Chondrocyte (in vitro differentiated cells): ENCODE measurements at regions not wholly inside any gene's neighbourhood (a gene's known extent, or its start where the extent isn't known, plus 50 kb on each side); places are given as distances from the start of the nearest gene placed in this dataset.

Experiments
- DNase-seq: peaks from one replicate; pipeline ENCODE4 v3.0.0; 2021; ENCODE audit warnings: mixed read lengths, low spot score
- H3K27ac Mint-ChIP-seq: one replicate; pipeline ENCODE4 v1.8.0; 2021; ENCODE audit warnings: mild to moderate bottlenecking, moderate library complexity, mixed read lengths; ENCODE audit not compliant: unreplicated experiment
- H3K27me3 Mint-ChIP-seq: 2 replicates; pipeline ENCODE4 v1.8.0; 2021; ENCODE audit warnings: low read depth, mixed read lengths
- H3K36me3 Mint-ChIP-seq: 2 replicates; pipeline ENCODE4 v1.8.0; 2021; ENCODE audit warnings: low read depth, mixed read lengths
- H3K4me1 Mint-ChIP-seq: 2 replicates; pipeline ENCODE4 v1.8.0; 2021; ENCODE audit warnings: low read depth, mild to moderate bottlenecking, mixed read lengths
- H3K4me3 Mint-ChIP-seq: one replicate; pipeline ENCODE4 v1.8.0; 2021; ENCODE audit warnings: mild to moderate bottlenecking, moderate library complexity, mixed read lengths; ENCODE audit not compliant: unreplicated experiment
- H3K9me3 Mint-ChIP-seq: 2 replicates; pipeline ENCODE4 v1.8.0; 2021; ENCODE audit warnings: low read depth, mixed read lengths
- CTCF ChIP-seq: fragments of 200-600 bp; sonication (generic); IDR thresholded peaks from 2 replicates; pipeline ENCODE4 v1.5.0; 2021; ENCODE audit warnings: antibody characterized with exemption, mild to moderate bottlenecking, moderate library complexity

- peaks cover 2% of the 10 kb centered on the region for H3K27me3 Mint-ChIP-seq
- peaks cover 38% of the 10 kb centered on the region for H3K4me1 Mint-ChIP-seq
- no peaks in the 10 kb centered on the region for H3K9me3 Mint-ChIP-seq
- H3K36me3 Mint-ChIP-seq, result peaks cover 1% of the 10 kb centered on the region
- DNase-seq, result no peak
- no peak overlapping the region for H3K27ac Mint-ChIP-seq
- no peak for TF ChIP-seq CTCF
- no peak overlapping the region for H3K4me3 Mint-ChIP-seq
These were observed 1480.8 kb downstream of the TECRL start for GRCh38 chr4:62928483-62928882.

- no peak overlapping the region for H3K27ac Mint-ChIP-seq
- H3K36me3 Mint-ChIP-seq, result peaks cover 1% of the 10 kb centered on the region
- H3K27me3 Mint-ChIP-seq, result peaks cover 2% of the 10 kb centered on the region
- H3K4me3 Mint-ChIP-seq, result no peak overlapping the region
- TF ChIP-seq CTCF, result no peak
- peaks cover 31% of the 10 kb centered on the region for H3K4me1 Mint-ChIP-seq
- no peaks in the 10 kb centered on the region for H3K9me3 Mint-ChIP-seq
- no peak for DNase-seq
These were observed 1481.7 kb downstream of the TECRL start for GRCh38 chr4:62927574-62927973.

GRCh38 chr4:62923783-62924182 is 1485.5 kb downstream of the TECRL start:
- H3K27me3 Mint-ChIP-seq, result peaks cover 2% of the 10 kb centered on the region
- H3K36me3 Mint-ChIP-seq, result peaks cover 1% of the 10 kb centered on the region
- no peaks in the 10 kb centered on the region for H3K9me3 Mint-ChIP-seq
- DNase-seq, result no peak
- TF ChIP-seq CTCF, result no peak
- no peak overlapping the region for H3K4me3 Mint-ChIP-seq
- H3K27ac Mint-ChIP-seq, result no peak overlapping the region
- peaks cover 9% of the 10 kb centered on the region for H3K4me1 Mint-ChIP-seq

GRCh38 chr4:62917649-62918048 is 1491.6 kb downstream of the TECRL start:
- H3K4me1 Mint-ChIP-seq, result no peaks in the 10 kb centered on the region
- no peak for TF ChIP-seq CTCF
- no peaks in the 10 kb centered on the region for H3K36me3 Mint-ChIP-seq
- H3K4me3 Mint-ChIP-seq, result no peak overlapping the region
- H3K9me3 Mint-ChIP-seq, result no peaks in the 10 kb centered on the region
- H3K27me3 Mint-ChIP-seq, result no peaks in the 10 kb centered on the region
- no peak overlapping the region for H3K27ac Mint-ChIP-seq
- DNase-seq, result no peak

- no peaks in the 10 kb centered on the region for H3K4me1 Mint-ChIP-seq
These were observed 1494.5 kb downstream of the TECRL start for GRCh38 chr4:62914758-62915157.

More at GRCh38 chr4:62914758-62915157, 1494.5 kb downstream of the TECRL start:
- no peaks in the 10 kb centered on the region for H3K36me3 Mint-ChIP-seq
- no peaks in the 10 kb centered on the region for H3K9me3 Mint-ChIP-seq
- H3K27ac Mint-ChIP-seq, result no peak overlapping the region
- no peak for TF ChIP-seq CTCF
- no peak overlapping the region for H3K4me3 Mint-ChIP-seq
- H3K27me3 Mint-ChIP-seq, result no peaks in the 10 kb centered on the region
- DNase-seq, result no peak
